ACC112 (cell line): ENCODE measurements at regions not wholly inside any gene's neighbourhood (a gene's known extent, or its start where the extent isn't known, plus 50 kb on each side); places are given as distances from the start of the nearest gene placed in this dataset.

Source experiments
- H2AFZ ChIP-seq: fragments of 200-600 bp; sonication (generic); one replicate; pipeline ENCODE4 v1.6.0; 2017; ENCODE audit warnings: antibody characterized with exemption, low read length; ENCODE audit not compliant: unreplicated experiment
- H3K27ac ChIP-seq: fragments of 200-600 bp; sonication (generic); 2 replicates; pipeline ENCODE4 v1.5.1; 2014; ENCODE audit warnings: low read depth, mild to moderate bottlenecking, antibody characterized with exemption, low read length, moderate library complexity
- H3K27me3 ChIP-seq: fragments of 200-600 bp; sonication (generic); 2 replicates; pipeline ENCODE4 v1.6.1; 2014; ENCODE audit warnings: mild to moderate bottlenecking, antibody characterized with exemption, low read length, moderate library complexity, mixed read lengths; ENCODE audit not compliant: insufficient read depth
- H3K36me3 ChIP-seq: fragments of 200-600 bp; sonication (generic); 2 replicates; pipeline ENCODE4 v1.6.1; 2016; ENCODE audit warnings: mild to moderate bottlenecking, antibody characterized with exemption, low read length, moderate library complexity, mixed read lengths; ENCODE audit not compliant: insufficient read depth
- H3K4me1 ChIP-seq: fragments of 200-600 bp; sonication (generic); one replicate; pipeline ENCODE4 v1.6.1; 2016; ENCODE audit warnings: low read length, mixed read lengths; ENCODE audit not compliant: insufficient read depth, unreplicated experiment, control insufficient read depth
- H3K4me3 ChIP-seq: fragments of 200-600 bp; sonication (generic); 2 replicates; pipeline ENCODE4 v1.5.1; 2014; ENCODE audit warnings: mild to moderate bottlenecking, low read depth, low read length
- H3K79me2 ChIP-seq: fragments of 200-600 bp; sonication (generic); one replicate; pipeline ENCODE4 v1.6.0; 2016; ENCODE audit warnings: low read length; ENCODE audit not compliant: control insufficient read depth, unreplicated experiment, insufficient read depth

GRCh38 chr4:34891892-34892291 lies 1352.4 kb downstream of the ARAP2 start:
- H3K4me1 ChIP-seq, result no peaks in the 10 kb centered on the region
- H3K27ac ChIP-seq, result no peak overlapping the region

GRCh38 chr4:34893382-34893781 lies 1350.9 kb downstream of the ARAP2 start:
- Histone ChIP-seq H3K4me1 (no peaks in the 10 kb centered on the region), H3K27ac (no peak overlapping the region), H2AFZ (no peak overlapping the region), H3K79me2 (no peaks in the 10 kb centered on the region), H3K36me3 (no peaks in the 10 kb centered on the region), H3K27me3 (no peaks in the 10 kb centered on the region), H3K4me3 (no peak overlapping the region)

More at GRCh38 chr4:34891892-34892291, 1352.4 kb downstream of the ARAP2 start:
- no peak overlapping the region for H3K4me3 ChIP-seq
- H3K27me3 ChIP-seq, result no peaks in the 10 kb centered on the region
- H2AFZ ChIP-seq, result no peak overlapping the region
- no peaks in the 10 kb centered on the region for H3K79me2 ChIP-seq
- H3K36me3 ChIP-seq, result no peaks in the 10 kb centered on the region

GRCh38 chr4:34920032-34920431 lies 1324.3 kb downstream of the ARAP2 start:
- Histone ChIP-seq H3K27ac (no peak overlapping the region), H3K4me1 (no peaks in the 10 kb centered on the region), H3K27me3 (no peaks in the 10 kb centered on the region), H2AFZ (no peak overlapping the region), H3K36me3 (no peaks in the 10 kb centered on the region), H3K79me2 (no peaks in the 10 kb centered on the region), H3K4me3 (no peak overlapping the region)

- Histone ChIP-seq H3K4me3 (no peak overlapping the region), H2AFZ (no peak overlapping the region), H3K27me3 (no peaks in the 10 kb centered on the region), H3K4me1 (no peaks in the 10 kb centered on the region), H3K27ac (no peak overlapping the region), H3K79me2 (no peaks in the 10 kb centered on the region), H3K36me3 (no peaks in the 10 kb centered on the region)
These were observed 1322.9 kb downstream of the ARAP2 start for GRCh38 chr4:34921391-34921790.

- no peaks in the 10 kb centered on the region for H3K4me1 ChIP-seq
- H3K27ac ChIP-seq, result no peak overlapping the region
- H3K4me3 ChIP-seq, result no peak overlapping the region
- no peak overlapping the region for H2AFZ ChIP-seq
- no peaks in the 10 kb centered on the region for H3K79me2 ChIP-seq
- no peaks in the 10 kb centered on the region for H3K27me3 ChIP-seq
- H3K36me3 ChIP-seq, result no peaks in the 10 kb centered on the region
These were observed 1322.0 kb downstream of the ARAP2 start for GRCh38 chr4:34922325-34922724.

GRCh38 chr4:34932591-34932990 lies 1311.7 kb downstream of the ARAP2 start:
- no peak overlapping the region for H2AFZ ChIP-seq
- H3K4me3 ChIP-seq, result no peak overlapping the region

GRCh38 chr4:34935739-34936138 lies 1308.6 kb downstream of the ARAP2 start:
- H3K4me1 ChIP-seq, result no peaks in the 10 kb centered on the region
- no peaks in the 10 kb centered on the region for H3K79me2 ChIP-seq
- H3K27ac ChIP-seq, result no peak overlapping the region
- H3K4me3 ChIP-seq, result no peak overlapping the region
- H2AFZ ChIP-seq, result no peak overlapping the region
- H3K36me3 ChIP-seq, result no peaks in the 10 kb centered on the region
- no peaks in the 10 kb centered on the region for H3K27me3 ChIP-seq

More at GRCh38 chr4:34932591-34932990, 1311.7 kb downstream of the ARAP2 start:
- Histone ChIP-seq H3K79me2 (no peaks in the 10 kb centered on the region), H3K27me3 (no peaks in the 10 kb centered on the region), H3K27ac (no peak overlapping the region), H3K4me1 (no peaks in the 10 kb centered on the region), H3K36me3 (no peaks in the 10 kb centered on the region)

GRCh38 chr4:34939073-34939472 lies 1305.2 kb downstream of the ARAP2 start:
- Histone ChIP-seq H3K36me3 (no peaks in the 10 kb centered on the region), H2AFZ (no peak overlapping the region), H3K27me3 (no peaks in the 10 kb centered on the region), H3K27ac (no peak overlapping the region), H3K4me3 (no peak overlapping the region), H3K4me1 (no peaks in the 10 kb centered on the region), H3K79me2 (no peaks in the 10 kb centered on the region)

- no peaks in the 10 kb centered on the region for H3K4me1 ChIP-seq
- H3K27ac ChIP-seq, result no peak overlapping the region
- H3K27me3 ChIP-seq, result no peaks in the 10 kb centered on the region
- no peaks in the 10 kb centered on the region for H3K79me2 ChIP-seq
- H2AFZ ChIP-seq, result no peak overlapping the region
- no peak overlapping the region for H3K4me3 ChIP-seq
- no peaks in the 10 kb centered on the region for H3K36me3 ChIP-seq
These were observed 1300.5 kb downstream of the ARAP2 start for GRCh38 chr4:34943741-34944386.

GRCh38 chr4:34950926-34951325 lies 1293.4 kb downstream of the ARAP2 start:
- Histone ChIP-seq H3K27me3 (no peaks in the 10 kb centered on the region), H3K4me1 (no peaks in the 10 kb centered on the region), H3K79me2 (no peaks in the 10 kb centered on the region), H3K27ac (no peak overlapping the region), H3K36me3 (no peaks in the 10 kb centered on the region), H2AFZ (no peak overlapping the region), H3K4me3 (no peak overlapping the region)

- no peak overlapping the region for H3K27ac ChIP-seq
- no peaks in the 10 kb centered on the region for H3K4me1 ChIP-seq
- H3K36me3 ChIP-seq, result no peaks in the 10 kb centered on the region
- H3K79me2 ChIP-seq, result no peaks in the 10 kb centered on the region
- no peak overlapping the region for H3K4me3 ChIP-seq
- no peak overlapping the region for H2AFZ ChIP-seq
- no peaks in the 10 kb centered on the region for H3K27me3 ChIP-seq
These were observed 1291.0 kb downstream of the ARAP2 start for GRCh38 chr4:34953145-34953799.
